Pancreas (tissue), 10 donors: ENCODE measurements at regions not wholly inside any gene's neighbourhood (a gene's known extent, or its start where the extent isn't known, plus 50 kb on each side); places are given as distances from the start of the nearest gene placed in this dataset.
A peak's percentile ranks its signal among the peaks of the same experiment; 100 is the strongest.

Source experiments
- ATAC-seq, 4 donors: fragments of 200-7000 bp; cut with Tn5 transposase; one replicate each; pipeline versions ENCODE4 v1.8.0 to v1.9.1; 2020; ENCODE audit warnings: mild to moderate bottlenecking in 4 of 4, moderate library complexity in 4 of 4
- DNase-seq, 6 donors: peaks; one replicate each; pipeline ENCODE4 v3.0.0-alpha.2; 2020
- FAIRE-seq: peaks from 2 replicates; lab custom pipeline; 2012; peaks lifted over from hg19 to GRCh38; lab: Jason Lieb, UNC
- H3K27ac ChIP-seq, 4 donors: fragments of 200-600 bp; sonication (generic); 1 replicate in 3 of 4; 2 replicates in 1 of 4; pipeline versions ENCODE4 v1.5.0 to v1.8.0; 2020
- H3K27me3 ChIP-seq, 4 donors: fragments of 200-600 bp; one replicate each; pipeline ENCODE4 v1.8.0; 2021
- H3K36me3 ChIP-seq, 3 donors: fragments of 200-600 bp; sonication (generic) in 1 of 3; one replicate each; pipeline versions ENCODE4 v1.5.0 to v1.8.0; 2020 to 2021
- H3K4me1 ChIP-seq, 3 donors: fragments of 200-600 bp; one replicate each; pipeline ENCODE4 v1.8.0; 2021
- H3K4me3 ChIP-seq, 4 donors: fragments of 200-600 bp; sonication (generic) in 2 of 4; one replicate each; pipeline versions ENCODE4 v1.5.0 to v1.8.0; 2020 to 2021
- H3K9me3 ChIP-seq, 4 donors: fragments of 200-600 bp; one replicate each; pipeline ENCODE4 v1.8.0; 2021
- WGBS, 2 donors: extraction: QIAGEN DNeasy Blood & Tissue Kit; methylation state at CpG; one replicate each; pipeline ENCODE4 v1.1.7; 2013; 5-methylcytosine and 5-hydroxymethylcytosine counted together
- intact Hi-C, 3 donors: fragments of 100-400 bp; cut with DNase I; formaldehyde crosslinking; loops; one replicate each; pipeline versions ENCODE4 v1.11.1 to v1.14.2; 2022
- TF ChIP-seq, protein P1 (sequence below), 4 donors: fragments of 200-600 bp; sonication (generic) in 3 of 4; IDR thresholded peaks; one replicate each; pipeline versions ENCODE4 v1.5.0 to v1.8.0; 2021; ENCODE audit warnings: antibody characterized with exemption in 4 of 4
- donor health status: healthy with polysubstance abuse.
- donor health status: DM: no; HTN: no; CAD: no; lungs with moderate emphysema.
- donor health status: DM: no; HTN: no; CAD: no.
- donor health status: control.
- donor health status: control.
- donor health status: Bipolar disorder and iron deficiency.
- donor health status: DM: yes; HTN: yes; CAD: no.
- donor health status: DM: no; HTN: no; CAD: no.
- donor health status: DM: no; HTN: no; CAD: no.
- donor health status: DM: yes; HTN: yes; CAD: no.

DNA sequence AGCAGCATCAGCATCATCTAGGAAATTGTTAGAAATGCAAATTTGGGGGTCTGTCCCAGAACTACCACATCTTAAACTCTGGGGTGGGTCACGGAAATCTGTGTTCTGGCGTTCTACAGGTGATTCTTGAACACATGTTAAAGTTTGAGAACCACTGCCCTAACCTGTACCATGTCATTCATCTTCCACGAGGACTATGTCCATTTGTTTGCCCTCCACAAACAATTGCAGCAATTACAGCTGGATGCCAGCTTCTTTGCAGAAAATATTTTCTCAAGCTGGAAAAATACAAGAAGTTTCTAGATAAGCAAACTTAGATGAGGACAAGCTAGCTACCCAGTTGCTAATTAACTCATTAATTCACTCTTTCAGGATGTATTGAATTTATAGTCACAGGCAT lies 54.1 kb downstream of the MAFB start:
- 10 to 16% methylated on average over 3 of the region's 3 CpGs for WGBS, 2 donors
- no peaks in the 10 kb centered on the region for H3K36me3 ChIP-seq
- no peak for FAIRE-seq
- H3K4me3 ChIP-seq, result no peak overlapping the region
- intact Hi-C loops, result no loop called here
- no peak for DNase-seq
- peak in 3 of 4 donors; percentile 51 to 72 (median 60) for ATAC-seq
- TF ChIP-seq, protein P1, sequence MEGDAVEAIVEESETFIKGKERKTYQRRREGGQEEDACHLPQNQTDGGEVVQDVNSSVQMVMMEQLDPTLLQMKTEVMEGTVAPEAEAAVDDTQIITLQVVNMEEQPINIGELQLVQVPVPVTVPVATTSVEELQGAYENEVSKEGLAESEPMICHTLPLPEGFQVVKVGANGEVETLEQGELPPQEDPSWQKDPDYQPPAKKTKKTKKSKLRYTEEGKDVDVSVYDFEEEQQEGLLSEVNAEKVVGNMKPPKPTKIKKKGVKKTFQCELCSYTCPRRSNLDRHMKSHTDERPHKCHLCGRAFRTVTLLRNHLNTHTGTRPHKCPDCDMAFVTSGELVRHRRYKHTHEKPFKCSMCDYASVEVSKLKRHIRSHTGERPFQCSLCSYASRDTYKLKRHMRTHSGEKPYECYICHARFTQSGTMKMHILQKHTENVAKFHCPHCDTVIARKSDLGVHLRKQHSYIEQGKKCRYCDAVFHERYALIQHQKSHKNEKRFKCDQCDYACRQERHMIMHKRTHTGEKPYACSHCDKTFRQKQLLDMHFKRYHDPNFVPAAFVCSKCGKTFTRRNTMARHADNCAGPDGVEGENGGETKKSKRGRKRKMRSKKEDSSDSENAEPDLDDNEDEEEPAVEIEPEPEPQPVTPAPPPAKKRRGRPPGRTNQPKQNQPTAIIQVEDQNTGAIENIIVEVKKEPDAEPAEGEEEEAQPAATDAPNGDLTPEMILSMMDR (IDR thresholded peaks at IDR 0.05), result no peak
- H3K4me1 ChIP-seq, result no peaks in the 10 kb centered on the region
- no peaks in the 10 kb centered on the region for H3K9me3 ChIP-seq
- H3K27me3 ChIP-seq, result no peaks in the 10 kb centered on the region
- no peak overlapping the region for H3K27ac ChIP-seq

DNA sequence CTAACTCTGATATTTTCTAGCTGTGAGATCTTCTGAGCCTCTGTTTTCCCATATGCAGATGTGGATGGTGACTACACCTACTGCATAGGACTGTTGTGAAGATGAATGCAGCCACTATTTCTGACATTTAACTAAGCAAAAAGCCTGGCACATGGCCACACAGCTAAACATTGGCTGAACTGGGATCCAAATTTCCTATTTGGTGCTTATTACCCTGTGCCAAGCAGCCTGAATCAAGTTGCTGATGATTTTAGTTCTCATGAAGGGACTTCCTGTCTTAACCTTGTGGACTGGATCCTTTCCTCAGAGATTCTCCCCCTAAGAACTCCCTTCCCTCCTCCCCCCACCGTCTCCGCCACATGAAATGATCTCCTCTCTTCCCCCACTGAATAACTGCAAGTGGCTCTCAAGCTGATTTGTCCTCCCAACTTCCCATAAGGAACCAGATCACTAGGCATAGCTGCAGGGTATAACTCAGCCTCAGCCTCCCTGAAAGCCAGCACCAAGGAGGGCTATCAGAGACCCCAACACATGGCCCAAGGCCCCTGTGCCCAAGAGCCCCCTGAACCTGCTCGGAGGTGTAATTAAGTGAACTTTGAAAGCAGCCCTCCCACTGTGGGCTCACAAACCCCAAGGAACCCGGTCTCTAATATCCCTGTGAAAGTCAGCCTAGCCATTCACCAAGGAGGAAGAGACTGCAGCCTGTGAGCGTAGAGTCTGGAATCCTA lies 55.7 kb downstream of the MAFB start:
- no peak overlapping the region for H3K27ac ChIP-seq
- 88 to 95% methylated on average over 5 of the region's 5 CpGs for WGBS, 2 donors
- H3K4me1 ChIP-seq, result no peaks in the 10 kb centered on the region
- H3K27me3 ChIP-seq, result no peaks in the 10 kb centered on the region
- intact Hi-C loops, result no loop called here
- FAIRE-seq (no peak), DNase-seq (no peak), ATAC-seq (no peak)
- no peak overlapping the region for H3K4me3 ChIP-seq
- TF ChIP-seq, protein P1 (IDR thresholded peaks at IDR 0.05), result no peak
- no peaks in the 10 kb centered on the region for H3K36me3 ChIP-seq
- no peaks in the 10 kb centered on the region for H3K9me3 ChIP-seq

DNA sequence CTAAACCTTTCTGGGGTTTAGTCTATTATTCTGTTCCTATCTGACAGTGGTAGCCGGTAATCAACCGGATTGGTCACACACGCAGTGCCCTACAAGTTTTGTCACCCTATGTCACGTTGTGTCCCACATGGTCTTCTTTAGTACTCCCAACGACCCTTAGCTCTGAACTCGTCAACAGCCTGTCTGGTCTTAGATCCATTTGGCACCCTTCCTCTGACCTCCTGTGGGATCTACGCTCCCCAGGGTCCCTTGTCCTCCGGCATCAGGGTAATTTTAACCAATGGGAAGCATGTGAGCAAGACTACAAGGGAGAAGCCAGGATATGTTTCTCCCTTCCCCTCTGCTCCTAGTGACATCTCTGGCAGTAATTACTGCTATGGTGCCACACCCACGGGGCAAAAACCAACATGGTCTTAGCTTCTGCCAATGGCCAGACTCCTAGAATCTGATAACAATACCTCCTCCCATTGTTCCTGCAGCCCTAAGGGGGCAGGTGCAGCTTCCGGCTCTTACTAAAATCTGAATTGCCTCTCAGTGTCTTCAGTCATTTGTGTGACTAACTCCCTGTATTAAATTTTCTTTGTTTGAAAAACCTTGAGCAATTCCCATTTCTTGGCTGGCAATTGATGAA lies 56.6 kb downstream of the MAFB start:
- ATAC-seq (no peak), FAIRE-seq (no peak)
- no peak overlapping the region for H3K27ac ChIP-seq

DNA sequence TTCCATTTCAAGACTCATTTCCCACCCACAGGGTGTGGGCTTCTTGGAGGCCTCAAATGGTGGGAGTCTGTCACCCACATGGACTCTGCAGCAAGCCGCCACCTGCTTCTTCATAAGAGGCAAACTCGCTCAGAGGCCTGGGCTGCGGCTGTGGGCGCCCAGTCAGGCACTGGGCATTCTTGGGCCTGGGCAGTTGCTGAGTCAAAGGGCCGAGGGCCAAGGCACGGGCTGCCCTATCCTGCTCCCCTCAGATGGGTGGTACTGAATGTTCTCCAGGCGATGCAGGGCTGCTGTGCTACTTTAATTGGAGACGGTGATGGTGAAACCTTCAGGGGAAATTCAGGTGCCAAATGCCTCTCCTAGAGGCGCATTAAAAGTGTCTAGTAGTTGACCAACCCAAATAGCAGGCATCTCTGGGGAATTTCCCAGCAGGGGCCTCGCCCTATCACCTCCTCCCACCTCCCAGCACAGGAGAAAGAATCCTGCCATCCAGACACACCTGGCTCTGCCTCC lies 57.9 kb downstream of the MAFB start:
- no peak for FAIRE-seq
- no peak overlapping the region for H3K27ac ChIP-seq
- intact Hi-C loops, result no loop called here
- no peak overlapping the region for H3K4me3 ChIP-seq
- no peaks in the 10 kb centered on the region for H3K9me3 ChIP-seq
- ATAC-seq, result no peak
- WGBS, 2 donors, result 92 to 95% methylated on average over 10 of the region's 10 CpGs
- H3K36me3 ChIP-seq, result no peaks in the 10 kb centered on the region
- DNase-seq, result no peak
- no peaks in the 10 kb centered on the region for H3K4me1 ChIP-seq
- no peaks in the 10 kb centered on the region for H3K27me3 ChIP-seq
- TF ChIP-seq, protein P1 (IDR thresholded peaks at IDR 0.05), result no peak

More for the DNA sequence above, 56.6 kb downstream of the MAFB start:
- WGBS, 2 donors, result 88% methylated on average over 10 of the region's 10 CpGs
- TF ChIP-seq, protein P1 (IDR thresholded peaks at IDR 0.05), result no peak
- Histone ChIP-seq H3K4me3 (no peak overlapping the region), H3K4me1 (no peaks in the 10 kb centered on the region), H3K9me3 (no peaks in the 10 kb centered on the region), H3K36me3 (no peaks in the 10 kb centered on the region), H3K27me3 (no peaks in the 10 kb centered on the region)
- intact Hi-C loops, result no loop called here
- DNase-seq, result no peak

DNA sequence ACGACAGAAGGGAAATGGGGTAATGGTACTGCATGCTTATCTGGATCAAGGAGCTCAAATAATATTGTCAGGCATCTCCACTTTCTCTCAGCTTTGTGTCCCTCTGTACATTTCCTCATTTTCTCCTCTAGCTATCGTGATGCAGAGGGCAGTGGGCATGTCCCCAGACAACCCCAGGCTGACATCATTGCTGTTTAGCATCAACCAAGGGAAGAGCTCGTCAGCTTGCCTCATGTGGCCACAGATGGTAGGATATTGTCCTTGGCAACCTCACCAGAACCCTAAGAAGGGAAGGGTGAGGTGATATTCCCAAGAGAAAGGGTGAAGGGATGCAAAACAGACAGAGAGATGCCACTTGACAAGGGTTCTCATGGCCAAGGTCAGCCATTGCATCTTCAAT lies 58.3 kb downstream of the MAFB start:
- H3K4me1 ChIP-seq, result no peaks in the 10 kb centered on the region
- intact Hi-C loops, result no loop called here

More for the DNA sequence above, 58.3 kb downstream of the MAFB start:
- H3K27me3 ChIP-seq, result no peaks in the 10 kb centered on the region
- H3K9me3 ChIP-seq, result no peaks in the 10 kb centered on the region
- H3K36me3 ChIP-seq, result no peaks in the 10 kb centered on the region
- H3K4me3 ChIP-seq, result no peak overlapping the region
- TF ChIP-seq, protein P1 (IDR thresholded peaks at IDR 0.05), result no peak
- no peak overlapping the region for H3K27ac ChIP-seq
- DNase-seq, result no peak
- 84 to 88% methylated on average over 3 of the region's 3 CpGs for WGBS, 2 donors
- ATAC-seq, result no peak
- no peak for FAIRE-seq
